HepG2 (cell line): ENCODE measurements at regions not wholly inside any gene's neighbourhood (a gene's known extent, or its start where the extent isn't known, plus 50 kb on each side); places are given as distances from the start of the nearest gene placed in this dataset.

Experiments
- ATAC-seq: fragments of 200-7000 bp; cut with Tn5 transposase; 3 replicates; pipeline ENCODE4 v1.9.1; 2020; ENCODE audit warnings: mild to moderate bottlenecking, moderate library complexity
- BruUV-seq: library from RNA; stranded (reverse); fragments of 400-500 nt; replicated peaks from 2 replicates; lab custom pipeline; 2021; lab: Mats Ljungman, UMichigan
- CTCF ChIA-PET: fragments of 300-600 bp; formaldehyde crosslinking; extraction: SDS; loops from one replicate; lab custom pipeline; 2021; ENCODE audit warnings: low total read pairs, inconsistent platforms, low intra/inter-chr PET ratio; lab: Yijun Ruan, JAX
- POLR2A ChIA-PET: fragments of 350-600 bp; sonication (Branson Sonifier 250); formaldehyde crosslinking; loops from one replicate; lab custom pipeline; 2020; ENCODE audit warnings: antibody characterized with exemption, inconsistent platforms; lab: Yijun Ruan, JAX
- DNase-seq: peaks from one replicate; pipeline ENCODE4 v3.0.0-alpha.2; 2015; ENCODE audit warnings: low spot score
- FAIRE-seq: peaks from 3 replicates; lab custom pipeline; 2011; peaks lifted over from hg19 to GRCh38; lab: Jason Lieb, UNC
- H2AFZ ChIP-seq: one replicate; pipeline ENCODE4 v1.6.1; 2011; ENCODE audit warnings: low read length, inconsistent platforms
- H3K27ac ChIP-seq: fragments of 300-600 bp; 3 replicates; pipeline ENCODE4 v1.8.0; 2011; ENCODE audit warnings: mixed run types, mild to moderate bottlenecking, mixed read lengths, low read length, inconsistent platforms; ENCODE audit not compliant: insufficient read depth; ENCODE audit errors: extremely low read length
- H3K27me3 ChIP-seq, 2 experiments: fragments of 200-600 bp in 1 of 2; 2 replicates in 1 of 2; 3 replicates in 1 of 2; pipeline versions ENCODE4 v1.6.0 to v1.8.0; 2011; ENCODE audit warnings: low read length in 2 of 2, mild to moderate bottlenecking in 2 of 2, moderate library complexity in 2 of 2, inconsistent platforms in 1 of 2; ENCODE audit not compliant: insufficient read depth in 2 of 2, control insufficient read depth in 1 of 2
- H3K36me3 ChIP-seq, 2 experiments: fragments of 200-600 bp in 1 of 2; replicated peaks in 1 of 2; 2 replicates in 1 of 2; 3 replicates in 1 of 2; pipeline versions ENCODE4 v1.5.1 to v1.8.0; 2011; ENCODE audit warnings: low read length in 2 of 2, inconsistent platforms in 1 of 2; ENCODE audit not compliant: insufficient read depth in 2 of 2, control insufficient read depth in 1 of 2
- H3K4me1 ChIP-seq: 2 replicates; pipeline ENCODE4 v1.5.1; 2012; ENCODE audit warnings: low read length, inconsistent platforms; ENCODE audit not compliant: insufficient read depth
- H3K4me2 ChIP-seq: 2 replicates; pipeline ENCODE4 v1.6.0; 2011; ENCODE audit warnings: low read depth, low read length, inconsistent platforms
- H3K4me3 ChIP-seq, 3 experiments: fragments of 200-600 bp in 1 of 3; sonication (generic), shearing (Covaris generic) in 1 of 3; replicated peaks in 1 of 3; 2 replicates each; pipeline ENCODE4 v1.5.1; 2011 to 2016; ENCODE audit warnings: low read length in 3 of 3, inconsistent platforms in 2 of 3, low read depth in 2 of 3, mild to moderate bottlenecking in 2 of 3, control low read depth in 1 of 3, mixed read lengths in 1 of 3; ENCODE audit not compliant: insufficient read depth in 1 of 3
- H3K79me2 ChIP-seq: one replicate; pipeline ENCODE4 v1.6.1; 2011; ENCODE audit warnings: low read length, inconsistent platforms; ENCODE audit not compliant: insufficient read depth
- H3K9ac ChIP-seq: 2 replicates; pipeline ENCODE4 v1.6.0; 2011; ENCODE audit warnings: mild to moderate bottlenecking, low read depth, low read length, inconsistent platforms; ENCODE audit not compliant: insufficient read depth
- H3K9me3 ChIP-seq: 2 replicates; pipeline ENCODE4 v1.5.1; 2012; ENCODE audit warnings: mild to moderate bottlenecking, low read length
- H4K20me1 ChIP-seq: 2 replicates; pipeline ENCODE4 v1.6.0; 2011; ENCODE audit warnings: inconsistent platforms, mild to moderate bottlenecking, low read length, moderate library complexity; ENCODE audit not compliant: insufficient read depth
- DZIP1 ChIP-seq: sonication (generic); formaldehyde crosslinking; IDR thresholded peaks from 2 replicates; pipeline ENCODE4 v1.5.0; 2020; ENCODE audit warnings: mild to moderate bottlenecking, missing genetic modification reagents
- FOXA3 ChIP-seq: IDR thresholded peaks from 2 replicates; pipeline ENCODE4 v1.6.1; 2016; ENCODE audit warnings: missing genetic modification reagents, missing compliant biosample characterization
- HDAC1 ChIP-seq: sonication (generic); formaldehyde crosslinking; IDR thresholded peaks from 2 replicates; pipeline ENCODE4 v1.5.1; 2020; ENCODE audit warnings: mild to moderate bottlenecking, missing genetic modification reagents
- HNRNPUL1 ChIP-seq: fragments of 200-400 bp; formaldehyde crosslinking; IDR thresholded peaks from 2 replicates; pipeline ENCODE4 v1.6.1; 2017; ENCODE audit warnings: low read depth, mild to moderate bottlenecking, low read length, moderate library complexity
- MEIS1 ChIP-seq: sonication (generic); formaldehyde crosslinking; IDR thresholded peaks from 2 replicates; pipeline ENCODE4 v1.9.0; 2021; ENCODE audit warnings: mild to moderate bottlenecking, missing genetic modification reagents, moderate library complexity, borderline replicate concordance
- MLLT10 ChIP-seq: sonication (generic); formaldehyde crosslinking; IDR thresholded peaks from 2 replicates; pipeline ENCODE4 v1.4.0; 2020; ENCODE audit warnings: missing genetic modification reagents
- PHF20 ChIP-seq: sonication (generic); formaldehyde crosslinking; IDR thresholded peaks from 2 replicates; pipeline ENCODE4 v1.5.0; 2020; ENCODE audit warnings: mild to moderate bottlenecking, missing genetic modification reagents
- PLRG1 ChIP-seq: fragments of 450-650 bp; conservative IDR thresholded peaks from 2 replicates; pipeline ENCODE4 v1.6.1; 2016
- SETDB1 ChIP-seq: sonication (generic); formaldehyde crosslinking; IDR thresholded peaks from 2 replicates; pipeline ENCODE4 v1.5.1; 2020; ENCODE audit warnings: missing genetic modification reagents, mild to moderate bottlenecking, borderline replicate concordance
- TFE3 ChIP-seq: IDR thresholded peaks from 2 replicates; pipeline ENCODE4 v1.6.1; 2016
- TRIM24 ChIP-seq: sonication (generic); formaldehyde crosslinking; IDR thresholded peaks from 2 replicates; pipeline ENCODE4 v1.8.0; 2022; ENCODE audit warnings: mild to moderate bottlenecking, missing genetic modification reagents
- ZHX1 ChIP-seq: sonication (generic); formaldehyde crosslinking; IDR thresholded peaks from 2 replicates; pipeline ENCODE4 v1.8.1; 2022; ENCODE audit warnings: low read depth, mild to moderate bottlenecking, missing genetic modification reagents
- ZKSCAN5 ChIP-seq: sonication (generic); formaldehyde crosslinking; IDR thresholded peaks from 2 replicates; pipeline ENCODE4 v1.5.1; 2020; ENCODE audit warnings: mild to moderate bottlenecking, missing genetic modification reagents
- ZNF326 ChIP-seq: sonication (generic); formaldehyde crosslinking; IDR thresholded peaks from 2 replicates; pipeline ENCODE4 v1.4.0; 2020; ENCODE audit warnings: missing genetic modification reagents, borderline replicate concordance
- ZNF333 ChIP-seq: sonication (generic); formaldehyde crosslinking; IDR thresholded peaks from 2 replicates; pipeline ENCODE4 v1.4.0; 2020; ENCODE audit warnings: mild to moderate bottlenecking, missing genetic modification reagents, borderline replicate concordance
- ZNF451 ChIP-seq: sonication (generic); formaldehyde crosslinking; IDR thresholded peaks from 2 replicates; pipeline ENCODE4 v1.5.0; 2020; ENCODE audit warnings: mild to moderate bottlenecking, missing genetic modification reagents
- ZNF562 ChIP-seq: sonication (generic); formaldehyde crosslinking; IDR thresholded peaks from 2 replicates; pipeline ENCODE4 v1.8.0; 2022; ENCODE audit warnings: missing genetic modification reagents, borderline replicate concordance
- ZNF619 ChIP-seq: sonication (generic); formaldehyde crosslinking; IDR thresholded peaks from 2 replicates; pipeline ENCODE4 v1.4.0; 2020; ENCODE audit warnings: mild to moderate bottlenecking, missing genetic modification reagents
- ZNF879 ChIP-seq: sonication (generic); formaldehyde crosslinking; IDR thresholded peaks from 2 replicates; pipeline ENCODE4 v1.8.1; 2023; ENCODE audit warnings: missing genetic modification reagents
- WGBS: methylation state at CpG from one replicate; pipeline ENCODE4 v1.1.6; 2017; ENCODE audit warnings: low lambda C conversion rate; 5-methylcytosine and 5-hydroxymethylcytosine counted together
- in situ Hi-C: cut with HindIII; loops from 2 replicates; pipeline ENCODE4 v1.10.0; 2017; ENCODE audit warnings: low pct_unique_long_range_greater_than_20kb; ENCODE audit not compliant: extremely low pct_ligation_motif_present
- intact Hi-C: fragments of 100-400 bp; cut with micrococcal nuclease; formaldehyde crosslinking; loops from one replicate; pipeline ENCODE4 v1.10.0; 2022; ENCODE audit not compliant: unreplicated experiment

DNA sequence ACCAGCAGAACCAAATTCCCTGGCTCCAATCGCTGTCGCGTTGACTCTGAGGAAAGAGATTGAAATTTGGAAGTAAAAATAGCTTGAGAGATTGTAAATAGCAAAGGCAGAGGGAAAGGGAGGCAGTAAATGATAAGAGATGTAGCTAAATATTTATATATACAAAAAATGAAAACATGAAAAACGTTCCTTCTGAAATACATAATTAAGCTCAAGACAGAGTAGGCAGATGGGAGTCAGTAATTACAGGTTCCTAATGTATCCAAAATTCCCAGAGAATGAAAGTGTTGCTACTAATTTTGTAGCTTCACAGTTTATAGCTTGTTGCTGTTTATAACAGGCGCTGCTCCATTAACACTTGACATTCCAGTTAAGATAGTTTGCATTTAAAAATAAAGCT is 648.7 kb downstream of the KCNA4 start (continued):
- TF ChIP-seq DZIP1 (CRISPR knock-in tag) (no peak), PHF20 (CRISPR knock-in tag) (no peak), HDAC1 (CRISPR knock-in tag) (no peak), ZNF879 (CRISPR knock-in tag) (no peak)
- TF ChIP-seq, all 625 proteins: peak for 0

DNA sequence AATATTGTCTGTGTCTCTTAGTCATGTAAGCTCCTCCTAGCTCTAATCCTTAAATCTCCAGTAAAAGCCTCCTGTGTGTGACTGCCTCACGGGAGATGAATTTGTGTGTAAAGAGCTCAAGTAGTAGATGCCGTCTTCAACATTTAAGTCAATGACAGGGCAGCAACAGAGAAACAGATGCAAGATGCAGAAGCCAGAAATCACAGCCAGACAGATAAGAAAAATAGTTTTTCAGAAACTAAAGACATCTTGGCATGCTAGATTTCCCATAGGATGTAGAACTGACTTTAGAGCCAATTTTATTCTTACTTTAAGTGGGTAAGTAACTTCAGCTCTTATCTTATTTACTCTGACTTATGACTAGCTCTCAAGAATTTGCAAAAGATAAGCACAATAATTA is 652.8 kb downstream of the KCNA4 start:
- Histone ChIP-seq H3K27me3 (no peaks in the 10 kb centered on the region), H3K27ac (no peak overlapping the region), H3K9ac (no peak overlapping the region), H3K4me2 (no peak overlapping the region), H3K4me1 (no peaks in the 10 kb centered on the region), H3K36me3 (no peaks in the 10 kb centered on the region), H2AFZ (no peak overlapping the region), H3K79me2 (no peaks in the 10 kb centered on the region), H3K9me3 (no peaks in the 10 kb centered on the region), H4K20me1 (no peaks in the 10 kb centered on the region)
- no TSS peak for BruUV-seq
- CTCF ChIA-PET: no interaction called here
- DNase-seq: no peak
- WGBS: 0% methylated on average over 2 of the region's 2 CpGs
- intact Hi-C loops (no loop called here), in situ Hi-C loops (no loop called here)
- no peak for ATAC-seq
- POLR2A ChIA-PET: no interaction called here
- TF ChIP-seq MLLT10 (CRISPR knock-in tag): no peak
- TF ChIP-seq TFE3 (CRISPR knock-in tag): no peak
- TF ChIP-seq PLRG1: no peak
- TF ChIP-seq SETDB1 (CRISPR knock-in tag): no peak
- no peak for TF ChIP-seq FOXA3
- no peak for TF ChIP-seq ZNF619 (CRISPR knock-in tag)
- no peak for TF ChIP-seq ZNF333 (CRISPR knock-in tag)
- no peak for TF ChIP-seq ZNF562 (CRISPR knock-in tag)
- TF ChIP-seq TRIM24 (CRISPR knock-in tag): no peak
- no peak for TF ChIP-seq ZHX1 (CRISPR knock-in tag)
- TF ChIP-seq ZNF326: no peak
- TF ChIP-seq ZNF451 (CRISPR knock-in tag): no peak
- no peak for TF ChIP-seq HNRNPUL1
- no peak for TF ChIP-seq MEIS1 (CRISPR knock-in tag)
- TF ChIP-seq ZKSCAN5 (CRISPR knock-in tag): no peak
- TF ChIP-seq, all 625 proteins: peak for 0
- no peak overlapping the region for H3K4me3 ChIP-seq
- FAIRE-seq: no peak
